Thyroid gland (tissue), 4 donors: ENCODE measurements at regions not wholly inside any gene's neighbourhood (a gene's known extent, or its start where the extent isn't known, plus 50 kb on each side); places are given as distances from the start of the nearest gene placed in this dataset.
A peak's percentile ranks its signal among the peaks of the same experiment; 100 is the strongest.

Experiments
- DNase-seq, 2 donors: peaks; one replicate each; pipeline ENCODE4 v3.0.0-alpha.2; 2019
- H3K27ac ChIP-seq, 3 donors: fragments of 200-600 bp; sonication (generic); 1 replicate in 2 of 3; 2 replicates in 1 of 3; pipeline ENCODE4 v1.5.1; 2016 to 2019; ENCODE audit warnings: mild to moderate bottlenecking in 1 of 3, moderate library complexity in 1 of 3
- H3K27me3 ChIP-seq: fragments of 200-600 bp; sonication (generic); one replicate; pipeline ENCODE4 v1.5.1; 2019
- H3K36me3 ChIP-seq, 2 donors: fragments of 200-600 bp; sonication (generic); one replicate each; pipeline ENCODE4 v1.5.1; 2016 to 2019
- H3K4me1 ChIP-seq, 2 donors: fragments of 200-600 bp; sonication (generic); one replicate each; pipeline ENCODE4 v1.5.1; 2017 to 2019
- H3K4me3 ChIP-seq, 3 donors: fragments of 200-600 bp; sonication (generic); replicated peaks in 1 of 3; 1 replicate in 2 of 3; 2 replicates in 1 of 3; pipeline ENCODE4 v1.5.1; 2016; ENCODE audit warnings: mild to moderate bottlenecking in 1 of 3
- H3K9me3 ChIP-seq: fragments of 200-600 bp; sonication (generic); one replicate; pipeline ENCODE4 v1.5.1; 2017
- POLR2A ChIP-seq, 2 donors: fragments of 450-650 bp; IDR thresholded peaks; one replicate each; pipeline ENCODE4 v1.6.1; 2017; ENCODE audit warnings: antibody characterized with exemption in 2 of 2, mild to moderate bottlenecking in 2 of 2, moderate library complexity in 1 of 2
- WGBS, 2 donors: methylation state at CpG; one replicate each; pipeline ENCODE4 v1.1.5; 2017; 5-methylcytosine and 5-hydroxymethylcytosine counted together
- intact Hi-C: fragments of 100-400 bp; cut with DNase I; formaldehyde crosslinking; loops from one replicate; pipeline ENCODE4 v1.15.1; 2023
- TF ChIP-seq, protein P1 (sequence below), 6 experiments: fragments of 200-600 bp in 3 of 6; fragments of 450-650 bp in 3 of 6; sonication (generic) in 3 of 6; IDR thresholded peaks; one replicate each; pipeline ENCODE4 v1.5.1; 2016 to 2019; ENCODE audit warnings: antibody characterized with exemption in 6 of 6, mild to moderate bottlenecking in 2 of 6, inconsistent platforms in 1 of 6, moderate library complexity in 1 of 6

DNA sequence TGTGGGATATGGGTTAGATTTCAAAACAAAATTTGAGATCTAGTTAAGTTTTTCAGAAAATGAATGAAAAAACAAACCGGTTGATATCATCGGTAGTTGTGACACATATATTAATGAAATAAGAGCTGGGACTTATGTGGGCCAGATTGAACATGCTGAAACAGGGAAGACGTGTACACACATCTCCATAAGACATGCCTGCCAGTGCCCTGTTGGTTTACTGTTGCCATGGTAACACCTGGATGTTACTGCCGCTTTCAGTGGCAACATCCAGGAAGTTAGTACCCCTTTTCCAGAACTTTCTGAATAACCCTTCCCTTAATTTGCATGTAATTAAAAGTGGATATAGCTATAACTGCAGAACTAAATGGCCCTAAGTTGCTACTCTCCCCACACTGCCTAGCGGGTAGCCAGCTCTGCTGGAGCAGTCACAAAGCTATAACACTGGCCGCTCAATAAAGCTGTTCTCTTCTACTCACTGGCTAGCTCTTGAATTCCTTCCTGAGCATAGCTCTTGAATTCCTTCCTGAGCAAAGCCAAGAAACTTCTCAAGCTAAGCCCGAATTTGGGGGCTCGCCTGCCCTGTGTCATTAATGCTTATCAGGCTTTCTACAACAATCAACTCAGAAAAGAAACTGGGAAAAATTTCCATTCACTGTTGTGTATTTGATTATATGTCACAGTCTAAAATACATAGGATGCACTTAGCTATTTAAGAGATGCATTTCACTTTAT, 776.3 kb upstream of the CDH7 start:
- H3K27me3 ChIP-seq: no peaks in the 10 kb centered on the region
- H3K4me3 ChIP-seq: no peak overlapping the region
- WGBS, 2 donors: 64 to 69% methylated on average over 8 of the region's 8 CpGs
- TF ChIP-seq, protein P1, sequence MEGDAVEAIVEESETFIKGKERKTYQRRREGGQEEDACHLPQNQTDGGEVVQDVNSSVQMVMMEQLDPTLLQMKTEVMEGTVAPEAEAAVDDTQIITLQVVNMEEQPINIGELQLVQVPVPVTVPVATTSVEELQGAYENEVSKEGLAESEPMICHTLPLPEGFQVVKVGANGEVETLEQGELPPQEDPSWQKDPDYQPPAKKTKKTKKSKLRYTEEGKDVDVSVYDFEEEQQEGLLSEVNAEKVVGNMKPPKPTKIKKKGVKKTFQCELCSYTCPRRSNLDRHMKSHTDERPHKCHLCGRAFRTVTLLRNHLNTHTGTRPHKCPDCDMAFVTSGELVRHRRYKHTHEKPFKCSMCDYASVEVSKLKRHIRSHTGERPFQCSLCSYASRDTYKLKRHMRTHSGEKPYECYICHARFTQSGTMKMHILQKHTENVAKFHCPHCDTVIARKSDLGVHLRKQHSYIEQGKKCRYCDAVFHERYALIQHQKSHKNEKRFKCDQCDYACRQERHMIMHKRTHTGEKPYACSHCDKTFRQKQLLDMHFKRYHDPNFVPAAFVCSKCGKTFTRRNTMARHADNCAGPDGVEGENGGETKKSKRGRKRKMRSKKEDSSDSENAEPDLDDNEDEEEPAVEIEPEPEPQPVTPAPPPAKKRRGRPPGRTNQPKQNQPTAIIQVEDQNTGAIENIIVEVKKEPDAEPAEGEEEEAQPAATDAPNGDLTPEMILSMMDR (IDR thresholded peaks at IDR 0.05): no peak
- no peak for TF ChIP-seq POLR2A (IDR thresholded peaks at IDR 0.05)
- peak; percentile 64 to 65 for DNase-seq
- H3K27ac ChIP-seq: no peak overlapping the region
- H3K9me3 ChIP-seq: no peaks in the 10 kb centered on the region
- no peaks in the 10 kb centered on the region for H3K36me3 ChIP-seq
- intact Hi-C loops: no loop called here
- H3K4me1 ChIP-seq: no peaks in the 10 kb centered on the region

DNA sequence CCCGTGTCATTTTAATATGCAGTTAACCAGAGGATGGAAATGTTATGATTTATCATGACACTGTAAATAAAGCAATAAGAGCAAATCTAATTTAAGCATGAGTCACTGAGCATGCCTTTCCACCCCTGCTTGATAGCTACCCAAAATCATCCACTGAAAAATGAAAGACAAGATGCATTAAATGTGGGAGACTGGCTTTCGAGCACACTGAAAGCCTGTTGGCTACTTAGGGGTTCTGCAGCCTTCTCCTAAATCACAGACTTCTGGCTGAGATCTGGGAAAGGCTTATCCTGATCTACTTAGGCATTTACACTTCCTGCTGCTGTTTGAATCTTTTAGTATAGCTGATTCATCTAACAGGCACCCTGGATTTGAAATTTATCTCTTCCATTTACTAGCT, 778.3 kb upstream of the CDH7 start:
- intact Hi-C loops: no loop called here
- TF ChIP-seq, protein P1 (IDR thresholded peaks at IDR 0.05): no peak
- TF ChIP-seq POLR2A (IDR thresholded peaks at IDR 0.05): no peak
- 54 to 75% methylated on average over 2 of the region's 2 CpGs for WGBS, 2 donors
- no peak overlapping the region for H3K4me3 ChIP-seq
- no peaks in the 10 kb centered on the region for H3K4me1 ChIP-seq
- H3K27ac ChIP-seq: no peak overlapping the region
- no peaks in the 10 kb centered on the region for H3K9me3 ChIP-seq
- DNase-seq: no peak
- no peaks in the 10 kb centered on the region for H3K27me3 ChIP-seq
- no peaks in the 10 kb centered on the region for H3K36me3 ChIP-seq

DNA sequence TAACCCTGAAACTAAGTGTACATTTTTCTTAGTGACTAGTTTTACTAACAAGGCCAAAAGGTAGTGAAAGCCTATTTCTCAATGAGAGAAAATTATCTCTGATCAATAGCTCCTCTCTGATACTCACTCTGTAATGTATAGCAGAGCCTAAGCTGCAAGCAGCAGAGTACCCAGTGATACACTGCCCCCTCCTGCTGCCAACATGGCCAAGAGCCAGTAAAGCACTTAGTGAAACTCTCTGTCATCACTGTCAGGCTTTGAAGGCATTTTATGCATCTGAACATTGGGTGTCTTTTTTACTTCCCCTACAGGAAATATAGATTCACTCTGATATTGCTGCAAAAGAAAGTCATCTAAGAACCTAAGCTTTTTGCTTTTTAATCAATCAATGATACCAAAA, 784.1 kb upstream of the CDH7 start:
- H3K27ac ChIP-seq: peak overlapping the region in 1 of 3 donors; percentile 5
- no peaks in the 10 kb centered on the region for H3K27me3 ChIP-seq
- H3K9me3 ChIP-seq: no peaks in the 10 kb centered on the region
- peaks cover 0 to 7% of the 10 kb centered on the region in 2 donors for H3K4me1 ChIP-seq
- TF ChIP-seq, protein P1 (IDR thresholded peaks at IDR 0.05): no peak
- no peak for TF ChIP-seq POLR2A (IDR thresholded peaks at IDR 0.05)
- intact Hi-C loops: no loop called here
- no peak overlapping the region for H3K4me3 ChIP-seq
- H3K36me3 ChIP-seq: no peaks in the 10 kb centered on the region
- peak; percentile 35 to 42 for DNase-seq

DNA sequence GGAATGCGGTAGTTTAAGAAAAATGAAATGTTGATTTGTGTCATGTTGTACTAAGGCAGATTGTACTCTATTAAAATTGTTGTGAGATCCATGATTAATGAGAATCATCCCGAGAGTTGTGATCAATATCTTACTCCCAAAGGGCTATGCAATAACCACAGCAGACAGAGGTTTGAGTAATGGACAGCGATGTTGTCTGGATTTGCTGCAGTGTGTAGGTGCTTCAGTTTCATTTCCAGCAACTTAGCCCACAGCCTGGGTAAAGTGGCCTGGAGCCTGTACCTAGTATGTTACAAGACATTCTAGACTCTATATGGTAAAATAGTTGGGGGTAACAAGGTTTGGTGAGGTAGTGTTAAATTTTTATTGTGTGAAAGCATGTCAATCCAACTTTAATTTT, 794.3 kb upstream of the CDH7 start:
- Histone ChIP-seq H3K36me3 (no peaks in the 10 kb centered on the region), H3K27ac (no peak overlapping the region), H3K9me3 (no peaks in the 10 kb centered on the region), H3K4me1 (no peaks in the 10 kb centered on the region), H3K4me3 (no peak overlapping the region), H3K27me3 (no peaks in the 10 kb centered on the region)
- intact Hi-C loops: no loop called here
- no peak for TF ChIP-seq POLR2A (IDR thresholded peaks at IDR 0.05)
- TF ChIP-seq, protein P1 (IDR thresholded peaks at IDR 0.05): no peak
- DNase-seq: no peak
- WGBS, 2 donors: 88 to 93% methylated on average over 3 of the region's 3 CpGs

DNA sequence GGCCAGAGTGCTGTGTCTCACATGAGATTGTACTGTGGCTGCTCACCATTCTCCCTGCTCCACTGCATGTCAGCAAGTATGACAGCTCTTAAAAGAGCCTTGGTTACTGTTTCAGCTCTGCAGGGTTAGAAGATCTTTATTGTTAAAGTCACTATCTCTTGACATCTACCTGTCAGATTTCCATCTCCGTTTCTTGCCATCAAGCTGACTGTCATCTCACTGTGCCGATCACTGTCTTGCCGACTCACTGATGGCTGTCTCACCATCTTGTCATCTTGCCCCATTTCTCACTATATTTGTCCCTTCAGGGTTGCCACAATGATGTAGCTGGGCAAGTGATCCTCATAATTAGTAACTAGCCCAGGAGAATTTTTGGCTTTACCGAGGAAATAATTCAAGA, 800.9 kb upstream of the CDH7 start:
- H3K36me3 ChIP-seq: no peaks in the 10 kb centered on the region
- H3K4me1 ChIP-seq: no peaks in the 10 kb centered on the region
- H3K27me3 ChIP-seq: no peaks in the 10 kb centered on the region
- TF ChIP-seq POLR2A (IDR thresholded peaks at IDR 0.05): no peak
- TF ChIP-seq, protein P1 (IDR thresholded peaks at IDR 0.05): no peak
- 92 to 99% methylated on average over 4 of the region's 4 CpGs for WGBS, 2 donors
- H3K9me3 ChIP-seq: no peaks in the 10 kb centered on the region
- no peak overlapping the region for H3K27ac ChIP-seq
- intact Hi-C loops: no loop called here
- no peak for DNase-seq
- H3K4me3 ChIP-seq: no peak overlapping the region
